ENCODE measurements at regions not wholly inside any gene's neighbourhood (a gene's known extent, or its start where the extent isn't known, plus 50 kb on each side); places are given as distances from the start of the nearest gene placed in this dataset.

- WGBS, 2 experiments (ENCODE audit: low coverage in 1 of 2, low lambda C conversion rate in 2 of 2, missing lambda C conversion rate in 2 of 2), result 35 to 53% methylated on average over 4 of the region's 4 CpGs
- no peaks in the 10 kb centered on the region for H4K20me1 ChIP-seq (ENCODE audit: insufficient read depth)
Measured at GRCh38 chr15:97688177-97688576, 272.3 kb upstream of the ARRDC4 start.

GRCh38 chr15:97688886-97689285 is 271.6 kb upstream of the ARRDC4 start:
- H3K9me2 ChIP-seq (ENCODE audit: insufficient read depth), result no peaks in the 10 kb centered on the region
- no peaks in the 10 kb centered on the region for H3F3A ChIP-seq (ENCODE audit: insufficient read depth)
- 9 to 13% methylated on average over 4 of the region's 4 CpGs for WGBS, 2 experiments (ENCODE audit: low coverage in 1 of 2, low lambda C conversion rate in 2 of 2, missing lambda C conversion rate in 2 of 2)
- H3K9ac ChIP-seq, result no peak overlapping the region
- no peak overlapping the region for H3K4me3 ChIP-seq
- no peak for DNase-seq
- H3K4me2 ChIP-seq (ENCODE audit: unreplicated experiment), result no peak overlapping the region
- no peaks in the 10 kb centered on the region for H3K27me3 ChIP-seq (replicated peaks; ENCODE audit: insufficient read depth)
- in situ Hi-C loops (cut with MboI), result no loop called here
- no peaks in the 10 kb centered on the region for H3K9me3 ChIP-seq (ENCODE audit: low read depth)
- no peaks in the 10 kb centered on the region for H3K36me3 ChIP-seq (ENCODE audit: low read depth)
- H3K27ac ChIP-seq, result no peak overlapping the region
- H3K4me1 ChIP-seq (ENCODE audit: insufficient read depth), result no peaks in the 10 kb centered on the region
- H2AFZ ChIP-seq, result no peak overlapping the region
- no peaks in the 10 kb centered on the region for H4K20me1 ChIP-seq (ENCODE audit: insufficient read depth)
- TF ChIP-seq EZH2 (IDR thresholded peaks at IDR 0.05; ENCODE audit: insufficient read depth, poor library complexity, severe bottlenecking), result no peak
- TF ChIP-seq EZH2phosphoT487 (IDR thresholded peaks at IDR 0.05; ENCODE audit: insufficient read depth, low read depth), result no peak
- H3K79me2 ChIP-seq (ENCODE audit: insufficient read depth), result no peaks in the 10 kb centered on the region

More at GRCh38 chr15:97688177-97688576, 272.3 kb upstream of the ARRDC4 start:
- H2AFZ ChIP-seq, result no peak overlapping the region
- H3K4me2 ChIP-seq (ENCODE audit: unreplicated experiment), result no peak overlapping the region
- H3K36me3 ChIP-seq (ENCODE audit: low read depth), result no peaks in the 10 kb centered on the region
- no peaks in the 10 kb centered on the region for H3K79me2 ChIP-seq (ENCODE audit: insufficient read depth)
- no peak for DNase-seq
- H3F3A ChIP-seq (ENCODE audit: insufficient read depth), result no peaks in the 10 kb centered on the region
- no peaks in the 10 kb centered on the region for H3K27me3 ChIP-seq (replicated peaks; ENCODE audit: insufficient read depth)
- no peaks in the 10 kb centered on the region for H3K9me3 ChIP-seq (ENCODE audit: low read depth)
- TF ChIP-seq EZH2 (IDR thresholded peaks at IDR 0.05; ENCODE audit: insufficient read depth, poor library complexity, severe bottlenecking) (no peak), EZH2phosphoT487 (IDR thresholded peaks at IDR 0.05; ENCODE audit: insufficient read depth, low read depth) (no peak)
- H3K4me3 ChIP-seq, result no peak overlapping the region
- no peaks in the 10 kb centered on the region for H3K9me2 ChIP-seq (ENCODE audit: insufficient read depth)
- no peak overlapping the region for H3K27ac ChIP-seq
- H3K9ac ChIP-seq, result no peak overlapping the region
- in situ Hi-C loops (cut with MboI), result no loop called here
- H3K4me1 ChIP-seq (ENCODE audit: insufficient read depth), result no peaks in the 10 kb centered on the region

GRCh38 chr15:97691078-97691477 is 269.4 kb upstream of the ARRDC4 start:
- in situ Hi-C loops (cut with MboI), result no loop called here
- H3K4me2 ChIP-seq (ENCODE audit: unreplicated experiment), result no peak overlapping the region
- 3 to 7% methylated on average over 3 of the region's 3 CpGs for WGBS, 2 experiments (ENCODE audit: low coverage in 1 of 2, low lambda C conversion rate in 2 of 2, missing lambda C conversion rate in 2 of 2)
- H4K20me1 ChIP-seq (ENCODE audit: insufficient read depth), result no peaks in the 10 kb centered on the region
- TF ChIP-seq EZH2 (IDR thresholded peaks at IDR 0.05; ENCODE audit: insufficient read depth, poor library complexity, severe bottlenecking), result no peak
- no peak for TF ChIP-seq EZH2phosphoT487 (IDR thresholded peaks at IDR 0.05; ENCODE audit: insufficient read depth, low read depth)
- no peaks in the 10 kb centered on the region for H3K27me3 ChIP-seq (replicated peaks; ENCODE audit: insufficient read depth)
- no peaks in the 10 kb centered on the region for H3K79me2 ChIP-seq (ENCODE audit: insufficient read depth)
- no peaks in the 10 kb centered on the region for H3K9me2 ChIP-seq (ENCODE audit: insufficient read depth)
- no peaks in the 10 kb centered on the region for H3F3A ChIP-seq (ENCODE audit: insufficient read depth)
- no peak overlapping the region for H3K27ac ChIP-seq
- DNase-seq, result no peak
- no peaks in the 10 kb centered on the region for H3K9me3 ChIP-seq (ENCODE audit: low read depth)
- no peak overlapping the region for H3K9ac ChIP-seq
- H3K4me3 ChIP-seq, result no peak overlapping the region
- H2AFZ ChIP-seq, result no peak overlapping the region
- no peaks in the 10 kb centered on the region for H3K4me1 ChIP-seq (ENCODE audit: insufficient read depth)
- no peaks in the 10 kb centered on the region for H3K36me3 ChIP-seq (ENCODE audit: low read depth)

- in situ Hi-C loops (cut with MboI), result no loop called here
- no peak overlapping the region for H3K27ac ChIP-seq
- TF ChIP-seq EZH2 (IDR thresholded peaks at IDR 0.05; ENCODE audit: insufficient read depth, poor library complexity, severe bottlenecking), result no peak
- H3K27me3 ChIP-seq (replicated peaks; ENCODE audit: insufficient read depth), result no peaks in the 10 kb centered on the region
- H3K9me3 ChIP-seq (ENCODE audit: low read depth), result no peaks in the 10 kb centered on the region
- no peak overlapping the region for H2AFZ ChIP-seq
- H3K9ac ChIP-seq, result no peak overlapping the region
- H3K9me2 ChIP-seq (ENCODE audit: insufficient read depth), result no peaks in the 10 kb centered on the region
- H3K4me3 ChIP-seq, result no peak overlapping the region
- no peak overlapping the region for H3K4me2 ChIP-seq (ENCODE audit: unreplicated experiment)
- no peaks in the 10 kb centered on the region for H3K4me1 ChIP-seq (ENCODE audit: insufficient read depth)
- DNase-seq, result no peak
- 7 to 14% methylated on average over 5 of the region's 5 CpGs for WGBS, 2 experiments (ENCODE audit: low coverage in 1 of 2, low lambda C conversion rate in 2 of 2, missing lambda C conversion rate in 2 of 2)
- no peaks in the 10 kb centered on the region for H3K36me3 ChIP-seq (ENCODE audit: low read depth)
- no peaks in the 10 kb centered on the region for H4K20me1 ChIP-seq (ENCODE audit: insufficient read depth)
- H3F3A ChIP-seq (ENCODE audit: insufficient read depth), result no peaks in the 10 kb centered on the region
- H3K79me2 ChIP-seq (ENCODE audit: insufficient read depth), result no peaks in the 10 kb centered on the region
Measured at GRCh38 chr15:97691799-97692198, 268.7 kb upstream of the ARRDC4 start.

Measured in GM23248 (cell line).